ACHN (cell line): ENCODE measurements at regions not wholly inside any gene's neighbourhood (a gene's known extent, or its start where the extent isn't known, plus 50 kb on each side); places are given as distances from the start of the nearest gene placed in this dataset.

Source experiments
- DNase-seq: peaks from one replicate; pipeline ENCODE4 v3.0.0-alpha.2; 2015
- in situ Hi-C: cut with HindIII; loops from 2 replicates; pipeline ENCODE4 v1.10.0; 2017; ENCODE audit warnings: low sequenced_read_pairs, low pct_ligation_motif_present, low pct_unique_long_range_greater_than_20kb

- no peak for DNase-seq
- in situ Hi-C loops: no loop called here
These were observed 850.0 kb downstream of the TBC1D22A start for GRCh38 chr22:47612311-47612910.

DNA sequence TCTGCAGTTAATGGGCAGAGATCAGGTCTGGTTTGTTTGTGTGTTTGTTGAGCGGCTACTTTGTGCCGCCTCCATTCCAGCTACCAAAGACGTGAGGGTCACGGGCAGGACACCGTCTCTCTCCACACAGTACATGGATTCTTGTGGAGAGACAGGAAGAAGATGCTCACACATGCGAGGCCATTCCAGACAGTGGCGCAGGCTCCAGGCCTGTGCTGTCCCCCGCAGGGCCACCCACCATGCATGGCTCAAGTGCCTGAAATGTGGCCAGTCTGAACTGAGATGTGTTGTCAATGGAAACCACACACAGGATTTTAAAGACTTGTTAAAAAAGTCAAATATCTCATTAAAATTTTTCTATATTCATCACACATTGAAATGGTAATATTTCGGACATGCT lies 848.3 kb downstream of the TBC1D22A start:
- no peak for DNase-seq
- in situ Hi-C loops: no loop called here

DNA sequence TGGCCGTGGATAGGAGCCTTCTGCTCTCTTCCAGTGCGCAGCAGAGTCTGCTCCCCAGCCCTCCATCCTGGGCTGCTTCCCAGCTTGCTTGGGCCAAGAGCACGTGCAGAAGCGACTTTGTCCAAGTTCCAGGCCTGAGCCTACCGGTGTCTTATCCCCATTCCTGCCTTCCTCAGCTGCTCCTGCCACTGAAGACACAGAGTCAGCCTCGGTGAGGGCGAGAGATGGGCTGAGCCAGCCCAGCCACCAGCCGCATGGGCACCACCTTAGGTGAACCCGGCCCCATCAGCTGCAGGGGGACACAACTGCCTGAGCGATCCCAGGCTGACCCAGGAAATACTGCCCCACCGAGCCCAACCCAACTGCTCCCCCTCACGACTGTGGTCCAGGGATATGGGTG lies 847.8 kb downstream of the TBC1D22A start:
- no peak for DNase-seq
- in situ Hi-C loops: no loop called here

- DNase-seq: no peak
- in situ Hi-C loops: no loop called here
These were observed 847.2 kb downstream of the TBC1D22A start for GRCh38 chr22:47609653-47610052.

DNA sequence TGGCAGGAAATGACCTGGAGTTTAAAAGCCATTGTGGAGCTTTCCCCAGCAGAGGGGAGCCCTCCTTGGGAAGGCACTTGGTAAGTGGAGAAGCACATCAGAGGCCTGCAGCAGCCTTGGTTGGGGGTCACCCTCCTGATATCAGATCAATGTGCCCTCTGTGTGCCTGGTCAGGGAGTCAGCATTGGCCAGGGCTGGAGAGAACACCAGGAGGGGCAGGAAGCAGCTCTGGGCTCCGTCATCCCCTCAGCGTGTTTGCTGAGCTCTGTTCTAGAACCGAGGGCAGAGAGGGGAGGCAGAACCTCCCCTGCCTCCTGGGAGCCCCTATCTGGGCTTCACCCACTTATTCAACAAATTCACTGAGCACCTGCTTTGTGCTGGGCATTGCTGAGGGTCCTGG lies 846.0 kb downstream of the TBC1D22A start:
- DNase-seq: no peak
- in situ Hi-C loops: no loop called here

GRCh38 chr22:47607486-47607885 lies 845.0 kb downstream of the TBC1D22A start:
- in situ Hi-C loops: no loop called here
- no peak for DNase-seq

- in situ Hi-C loops: no loop called here
- no peak for DNase-seq
These were observed 844.0 kb downstream of the TBC1D22A start for GRCh38 chr22:47606426-47606825.

GRCh38 chr22:47605886-47606285 lies 843.4 kb downstream of the TBC1D22A start:
- in situ Hi-C loops: no loop called here
- no peak for DNase-seq

DNA sequence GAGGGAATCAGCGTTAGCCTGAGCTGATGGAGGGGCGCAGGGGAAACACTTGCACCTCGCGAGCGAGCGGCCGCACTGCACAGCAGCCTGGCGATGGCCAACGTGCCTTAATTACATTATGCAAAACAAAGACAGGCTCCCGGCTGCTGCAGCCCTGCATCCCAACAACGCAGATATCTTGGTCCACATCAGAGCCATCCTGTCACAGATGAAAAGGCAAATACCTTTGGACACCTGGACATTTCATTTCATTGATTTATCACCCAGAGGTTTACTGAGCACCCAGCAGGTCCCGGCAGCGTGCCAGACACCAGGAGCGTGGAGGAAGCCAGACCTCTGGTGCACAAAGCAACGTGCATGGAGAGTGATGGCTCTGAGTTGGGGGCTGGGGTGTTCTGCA lies 843.0 kb downstream of the TBC1D22A start:
- in situ Hi-C loops: no loop called here
- no peak for DNase-seq

DNA sequence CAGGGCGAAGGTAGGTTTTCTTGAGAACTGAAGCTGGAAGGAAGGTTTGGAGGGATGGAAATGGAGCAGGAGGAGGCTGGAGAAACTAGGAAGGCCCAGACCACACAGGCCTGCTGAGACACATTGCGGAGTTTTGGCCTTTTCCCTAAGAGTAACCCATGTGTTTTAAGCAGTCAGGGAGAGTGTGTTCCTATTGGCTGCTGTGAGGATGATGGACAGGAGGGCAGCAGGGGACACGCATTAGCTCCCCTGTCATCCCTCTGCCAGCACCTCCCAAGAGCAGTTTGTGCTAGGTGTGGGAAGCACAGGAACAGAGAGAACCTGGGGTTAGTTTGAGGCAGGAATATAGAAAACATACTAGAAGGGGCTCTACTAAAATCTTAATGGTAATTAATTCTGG lies 842.1 kb downstream of the TBC1D22A start:
- DNase-seq: no peak
- in situ Hi-C loops: no loop called here

DNA sequence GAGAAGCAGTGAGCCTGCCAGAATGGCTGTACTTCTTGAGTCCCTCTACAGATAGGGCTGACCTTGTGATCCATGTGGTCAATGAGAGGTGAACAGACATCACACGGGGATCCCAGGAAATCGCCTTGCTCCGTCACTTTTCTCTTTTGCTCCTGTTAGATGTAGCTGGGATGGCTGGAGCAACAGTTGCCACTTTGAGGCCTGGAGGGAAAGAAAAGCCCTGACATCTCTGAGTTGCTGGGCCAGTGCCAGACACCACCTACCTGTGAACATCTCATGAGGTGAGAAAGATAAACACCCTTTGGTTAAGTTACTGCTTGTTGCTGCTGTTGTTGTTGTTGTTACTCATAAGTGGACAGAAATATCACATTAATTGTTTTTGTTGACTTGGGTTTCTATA lies 840.3 kb downstream of the TBC1D22A start:
- in situ Hi-C loops: no loop called here
- DNase-seq: no peak

- in situ Hi-C loops: no loop called here
- no peak for DNase-seq
These were observed 839.2 kb downstream of the TBC1D22A start for GRCh38 chr22:47601666-47602065.

DNA sequence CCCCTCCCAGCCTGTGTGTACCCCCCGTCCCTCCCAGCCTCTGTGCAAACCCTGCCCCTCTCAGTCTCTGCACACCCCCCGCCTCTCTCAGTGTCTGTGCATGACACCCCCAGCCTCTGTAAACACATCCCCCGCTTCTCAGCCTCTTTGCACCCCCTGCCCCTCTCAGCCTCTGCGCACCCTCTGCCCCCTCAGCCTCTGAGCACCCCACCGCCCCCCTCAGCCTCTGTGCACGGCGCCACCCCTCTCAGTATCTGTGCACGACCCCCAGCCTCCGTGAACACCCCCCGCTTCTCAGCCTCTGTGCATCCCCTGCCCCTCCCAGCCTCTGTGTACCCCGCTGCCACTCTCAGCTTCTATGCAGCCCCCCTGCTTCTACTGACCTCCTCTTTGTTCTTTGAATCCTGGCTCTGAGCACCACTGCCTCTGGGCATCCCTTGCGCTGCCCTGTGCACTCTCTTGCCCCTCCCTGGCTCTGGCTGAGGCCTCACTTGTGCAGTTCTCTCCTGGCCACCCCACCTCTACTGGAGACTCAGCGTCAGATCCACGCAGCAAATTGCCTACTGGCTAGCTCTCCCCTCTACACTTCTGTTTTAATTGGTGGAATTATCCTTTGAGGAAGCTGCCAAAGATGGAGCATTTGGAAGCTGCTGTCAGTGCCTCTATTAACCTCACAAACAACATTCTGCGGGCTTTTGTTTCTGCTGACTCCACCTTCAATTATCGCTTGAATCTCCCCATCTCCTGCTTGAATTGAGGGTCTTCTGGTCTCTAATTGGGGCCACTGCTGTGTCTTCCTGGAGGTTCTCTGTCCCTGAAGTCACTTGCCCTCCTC lies 838.6 kb downstream of the TBC1D22A start:
- no peak for DNase-seq
- in situ Hi-C loops: no loop called here

DNA sequence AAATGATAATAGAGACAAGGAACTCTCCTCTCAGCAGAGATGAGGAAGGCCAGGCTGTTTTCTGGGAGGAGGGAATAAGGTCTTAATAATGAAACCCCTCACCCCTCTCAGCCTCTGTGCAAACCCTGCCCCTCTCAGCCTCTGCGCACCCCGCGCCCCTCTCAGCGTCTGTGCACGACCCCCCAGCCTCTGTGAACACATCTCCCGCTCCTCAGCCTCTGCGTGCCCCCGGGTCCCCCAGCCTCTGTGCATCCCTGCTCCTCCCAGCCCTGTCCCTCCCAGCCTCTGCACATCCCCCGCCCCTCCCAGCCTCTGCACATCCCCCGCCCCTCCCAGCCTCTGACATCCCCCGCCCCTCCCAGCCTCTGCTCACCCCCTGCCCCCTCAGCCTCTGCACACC lies 837.8 kb downstream of the TBC1D22A start:
- no peak for DNase-seq
- in situ Hi-C loops: no loop called here

DNA sequence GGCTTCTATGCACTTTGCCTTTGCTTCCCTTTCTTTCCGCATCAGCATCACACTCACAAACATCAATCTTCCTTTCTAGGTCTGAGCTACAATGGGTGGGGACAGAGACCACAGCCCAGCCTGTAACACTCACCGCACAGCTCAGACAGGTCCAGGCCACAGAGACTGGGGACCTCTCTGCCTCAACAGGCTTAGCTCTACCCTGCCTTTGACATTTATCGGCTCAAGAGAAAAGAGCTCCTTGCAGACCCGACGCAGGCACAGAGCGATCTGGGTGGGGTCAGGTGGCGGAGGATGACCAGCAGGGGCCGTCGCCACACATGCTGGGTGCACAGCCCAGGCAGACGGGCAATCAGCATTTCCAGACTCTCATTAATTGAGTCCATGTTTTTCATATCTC lies 837.3 kb downstream of the TBC1D22A start:
- in situ Hi-C loops: no loop called here
- DNase-seq: no peak

- DNase-seq: no peak
- in situ Hi-C loops: no loop called here
These were observed 836.4 kb downstream of the TBC1D22A start for GRCh38 chr22:47598864-47599263.

DNA sequence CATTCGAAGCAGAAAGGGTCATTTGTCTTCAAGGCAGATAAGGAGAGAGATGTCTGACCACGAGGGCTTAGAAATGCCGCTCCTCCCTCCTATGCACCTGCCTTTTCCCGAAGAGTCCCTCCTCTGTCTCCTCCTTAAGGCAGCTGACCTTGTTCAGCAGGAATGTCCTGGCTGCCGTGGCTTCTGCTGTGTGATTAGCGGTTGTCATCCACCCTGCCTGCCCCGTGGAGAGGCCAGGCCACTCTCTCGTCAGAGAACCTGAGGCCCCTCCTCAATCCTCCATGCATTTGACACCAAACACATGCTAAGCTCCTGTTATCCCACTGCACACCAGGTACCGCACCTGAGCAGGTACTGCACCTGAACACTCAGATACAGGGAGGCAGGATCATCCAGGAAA lies 834.6 kb downstream of the TBC1D22A start:
- DNase-seq: no peak
- in situ Hi-C loops: no loop called here

DNA sequence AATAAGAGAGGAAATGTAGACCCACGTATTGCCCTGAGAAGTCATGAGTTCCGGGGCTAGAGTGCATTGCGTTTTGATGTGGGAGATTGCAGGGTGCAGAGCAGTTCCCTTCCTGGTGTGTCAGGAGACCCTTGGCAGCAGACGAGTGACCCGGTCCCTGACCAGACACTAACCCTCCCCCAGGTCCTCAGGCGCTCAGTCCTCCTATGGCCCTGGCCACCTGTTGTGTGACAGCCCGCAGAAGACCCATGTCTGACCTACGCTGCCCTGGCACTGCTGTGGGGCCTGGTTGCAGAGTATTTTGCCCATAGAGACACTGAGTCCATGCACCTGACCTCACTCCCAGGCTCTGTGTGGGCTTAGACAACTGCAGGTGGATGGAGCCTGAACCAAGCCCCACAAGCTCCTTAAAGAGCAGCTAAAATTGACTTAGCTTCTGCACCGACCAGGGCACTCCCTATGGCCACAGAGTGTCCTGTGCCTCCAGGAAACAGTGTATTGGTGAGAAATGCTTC lies 833.8 kb downstream of the TBC1D22A start:
- DNase-seq: no peak
- in situ Hi-C loops: no loop called here

DNA sequence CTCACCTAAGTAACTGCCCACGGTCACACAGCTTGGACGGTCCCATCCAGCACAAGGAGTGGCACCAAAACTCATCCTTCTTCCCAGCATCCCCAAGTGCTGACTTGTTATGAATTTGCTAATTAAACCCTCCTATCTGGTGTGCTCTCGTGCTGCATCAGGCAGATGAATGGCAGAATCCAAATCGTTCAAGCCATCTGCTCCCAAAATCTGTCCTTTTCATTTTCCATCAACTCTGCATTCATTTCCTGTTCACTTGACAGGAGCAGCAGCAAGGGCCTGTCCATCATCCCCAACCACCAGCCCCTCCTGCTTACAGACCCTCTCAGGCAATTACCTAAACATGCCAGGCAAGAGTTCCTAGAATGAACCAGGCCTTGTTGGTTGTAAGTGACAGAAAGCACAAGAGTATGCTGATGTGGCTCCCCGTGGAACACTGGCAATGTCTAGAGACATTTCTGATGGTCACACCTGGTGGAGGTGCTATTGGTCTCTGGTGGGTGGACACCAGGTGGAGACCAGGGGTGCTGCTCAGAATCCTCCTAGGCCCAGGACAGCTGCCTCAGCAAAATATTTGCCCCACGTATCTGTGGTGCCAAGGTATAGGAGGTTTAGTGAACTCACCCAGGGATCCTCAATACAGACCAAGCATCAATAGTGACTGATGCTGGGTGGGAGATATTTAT lies 832.5 kb downstream of the TBC1D22A start:
- no peak for DNase-seq
- in situ Hi-C loops: no loop called here

DNA sequence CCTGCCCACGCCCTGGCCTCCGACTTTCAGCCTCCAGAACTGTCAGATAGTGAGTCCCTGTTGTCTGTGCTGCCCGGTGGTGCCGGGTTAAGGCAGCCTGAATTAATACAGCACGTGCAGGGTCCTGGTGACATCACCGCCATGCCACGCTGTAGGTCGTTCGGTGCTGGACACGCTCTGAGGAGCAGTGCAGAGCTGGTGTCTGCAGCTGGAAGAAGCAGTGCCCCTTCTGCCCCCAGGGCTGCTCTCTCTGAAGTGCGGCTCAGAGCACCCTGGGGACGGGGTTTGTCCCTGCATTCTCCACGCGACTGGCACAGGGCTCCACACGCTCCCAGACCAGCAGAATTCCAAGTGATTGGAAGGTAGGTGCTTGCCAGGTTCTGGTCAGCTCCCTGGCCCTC lies 831.5 kb downstream of the TBC1D22A start:
- in situ Hi-C loops: no loop called here
- no peak for DNase-seq
